Spleen (tissue), 11 donors: ENCODE measurements at regions not wholly inside any gene's neighbourhood (a gene's known extent, or its start where the extent isn't known, plus 50 kb on each side); places are given as distances from the start of the nearest gene placed in this dataset.

Source experiments
- DNase-seq: peaks from one replicate; pipeline ENCODE4 v3.0.0-alpha.2; 2020
- H3K27ac ChIP-seq, 8 donors: fragments of 200-600 bp; sonication (generic) in 7 of 8; 1 replicate in 4 of 8; 2 replicates in 4 of 8; pipeline versions ENCODE4 v1.5.0 to v1.8.0; 2016 to 2021; ENCODE audit warnings: inconsistent platforms in 4 of 8, mild to moderate bottlenecking in 4 of 8, moderate library complexity in 1 of 8
- H3K27me3 ChIP-seq, 7 donors: fragments of 200-600 bp; sonication (generic) in 6 of 7; replicated peaks in 1 of 7; 1 replicate in 4 of 7; 2 replicates in 3 of 7; pipeline versions ENCODE4 v1.5.0 to v1.8.0; 2016 to 2021; ENCODE audit warnings: inconsistent platforms in 3 of 7, mild to moderate bottlenecking in 1 of 7
- H3K36me3 ChIP-seq, 6 donors: fragments of 200-600 bp; sonication (generic) in 5 of 6; 1 replicate in 4 of 6; 2 replicates in 2 of 6; pipeline versions ENCODE4 v1.5.0 to v1.8.0; 2016 to 2021; ENCODE audit warnings: inconsistent platforms in 2 of 6
- H3K4me1 ChIP-seq, 6 donors: fragments of 200-600 bp; sonication (generic) in 5 of 6; 1 replicate in 3 of 6; 2 replicates in 3 of 6; pipeline versions ENCODE4 v1.5.0 to v1.8.0; 2016 to 2021; ENCODE audit warnings: inconsistent platforms in 3 of 6
- H3K4me3 ChIP-seq, 8 donors: fragments of 200-600 bp; sonication (generic) in 7 of 8; 1 replicate in 4 of 8; 2 replicates in 4 of 8; pipeline versions ENCODE4 v1.5.0 to v1.8.0; 2016 to 2021; ENCODE audit warnings: inconsistent platforms in 4 of 8, mild to moderate bottlenecking in 4 of 8, moderate library complexity in 2 of 8
- H3K9me3 ChIP-seq, 8 donors: fragments of 200-600 bp; sonication (generic) in 7 of 8; 1 replicate in 4 of 8; 2 replicates in 4 of 8; pipeline versions ENCODE4 v1.5.0 to v1.8.0; 2016 to 2021; ENCODE audit warnings: inconsistent platforms in 4 of 8
- CTCF ChIP-seq, 11 experiments: fragments of 200-600 bp in 7 of 11; fragments of 450-650 bp in 4 of 11; sonication (generic) in 4 of 11; IDR thresholded peaks in 8 of 11; conservative IDR thresholded peaks in 3 of 11; 1 replicate in 7 of 11; 2 replicates in 4 of 11; pipeline versions ENCODE4 v1.4.0 to v1.8.0; 2016 to 2021; ENCODE audit warnings: antibody characterized with exemption in 11 of 11, inconsistent platforms in 4 of 11, mild to moderate bottlenecking in 1 of 11
- POLR2A ChIP-seq, 3 donors: fragments of 450-650 bp; IDR thresholded peaks; one replicate each; pipeline ENCODE4 v1.5.1; 2017; ENCODE audit warnings: antibody characterized with exemption in 3 of 3, mild to moderate bottlenecking in 1 of 3
- POLR2AphosphoS5 ChIP-seq, 3 donors: sonication (generic); formaldehyde crosslinking; IDR thresholded peaks; one replicate each; pipeline ENCODE4 v1.5.1; 2017; ENCODE audit warnings: antibody characterized with exemption in 3 of 3
- WGBS, 5 donors: extraction: QIAGEN DNeasy Blood & Tissue Kit in 3 of 5; methylation state at CpG; one replicate each; pipeline versions ENCODE4 v1.1.5 to v1.1.7; 2013 to 2018; 5-methylcytosine and 5-hydroxymethylcytosine counted together
- intact Hi-C: fragments of 100-400 bp; cut with DNase I; formaldehyde crosslinking; loops from one replicate; pipeline ENCODE4 v1.15.0; 2023; ENCODE audit warnings: low total_unique reads
- donor health status: healthy with polysubstance abuse.
- donor health status: DM: no; HTN: no; CAD: no; lungs with moderate emphysema.
- donor health status: DM: no; HTN: no; CAD: no.
- donor health status: Bipolar disorder and iron deficiency.
- donor health status: healthy.
- donor health status: DM: no; HTN: no; CAD: no.
- donor health status: DM: yes; HTN: yes; CAD: no.

- intact Hi-C loops = no loop called here
- 59 to 87% (median 77%) methylated on average over 1 of the region's 1 CpG for WGBS, 5 donors
- no peak overlapping the region for H3K27ac ChIP-seq
- no peaks in the 10 kb centered on the region for H3K4me1 ChIP-seq
- no peak for DNase-seq
- peaks cover 0 to 14% (median 2%) of the 10 kb centered on the region in 8 donors for H3K9me3 ChIP-seq
- no peak overlapping the region for H3K4me3 ChIP-seq
- H3K36me3 ChIP-seq = no peaks in the 10 kb centered on the region
- H3K27me3 ChIP-seq = no peaks in the 10 kb centered on the region
- no peak for TF ChIP-seq CTCF (IDR thresholded peaks at IDR 0.05 in 8 of 11, conservative IDR thresholded peaks at IDR 0.05 in 3 of 11)
Measured at GRCh38 chr4:33924811-33925210, 2319.5 kb downstream of the ARAP2 start.

- Histone ChIP-seq H3K27ac (no peak overlapping the region), H3K4me3 (no peak overlapping the region), H3K27me3 (no peaks in the 10 kb centered on the region), H3K4me1 (no peaks in the 10 kb centered on the region), H3K36me3 (no peaks in the 10 kb centered on the region), H3K9me3 (peaks cover 0 to 6% (median 0%) of the 10 kb centered on the region in 8 donors)
- intact Hi-C loops = no loop called here
- TF ChIP-seq POLR2AphosphoS5 (IDR thresholded peaks at IDR 0.05) (no peak), POLR2A (IDR thresholded peaks at IDR 0.05) (no peak), CTCF (IDR thresholded peaks at IDR 0.05 in 8 of 11, conservative IDR thresholded peaks at IDR 0.05 in 3 of 11) (no peak)
- WGBS, 5 donors = 40 to 76% (median 52%) methylated on average over 1 of the region's 1 CpG
- DNase-seq = no peak
Measured at GRCh38 chr4:33930497-33930896, 2313.8 kb downstream of the ARAP2 start.

- 56 to 80% (median 70%) methylated on average over 2 of the region's 2 CpGs for WGBS, 5 donors
- peaks cover 0 to 6% (median 0%) of the 10 kb centered on the region in 8 donors for H3K9me3 ChIP-seq
- no peaks in the 10 kb centered on the region for H3K4me1 ChIP-seq
- no peak for DNase-seq
- H3K4me3 ChIP-seq = no peak overlapping the region
- no peak overlapping the region for H3K27ac ChIP-seq
- no peaks in the 10 kb centered on the region for H3K27me3 ChIP-seq
- intact Hi-C loops = no loop called here
- TF ChIP-seq POLR2A (IDR thresholded peaks at IDR 0.05) (no peak), CTCF (IDR thresholded peaks at IDR 0.05 in 8 of 11, conservative IDR thresholded peaks at IDR 0.05 in 3 of 11) (no peak), POLR2AphosphoS5 (IDR thresholded peaks at IDR 0.05) (no peak)
- no peaks in the 10 kb centered on the region for H3K36me3 ChIP-seq
Measured at GRCh38 chr4:33931026-33931425, 2313.3 kb downstream of the ARAP2 start.

- DNase-seq = no peak
- intact Hi-C loops = no loop called here
- Histone ChIP-seq H3K36me3 (no peaks in the 10 kb centered on the region), H3K4me1 (no peaks in the 10 kb centered on the region), H3K9me3 (no peaks in the 10 kb centered on the region), H3K4me3 (no peak overlapping the region), H3K27ac (no peak overlapping the region), H3K27me3 (no peaks in the 10 kb centered on the region)
- TF ChIP-seq CTCF (IDR thresholded peaks at IDR 0.05 in 8 of 11, conservative IDR thresholded peaks at IDR 0.05 in 3 of 11) = no peak
- no peak for TF ChIP-seq POLR2A (IDR thresholded peaks at IDR 0.05)
- no peak for TF ChIP-seq POLR2AphosphoS5 (IDR thresholded peaks at IDR 0.05)
Measured at GRCh38 chr4:33940281-33940680, 2304.0 kb downstream of the ARAP2 start.
